CD8-positive, alpha-beta memory T cell (primary cell): ENCODE measurements at regions not wholly inside any gene's neighbourhood (a gene's known extent, or its start where the extent isn't known, plus 50 kb on each side); places are given as distances from the start of the nearest gene placed in this dataset.

Experiments
- CTCF ChIA-PET: fragments of 350-600 bp; sonication (Branson Sonifier 250); formaldehyde crosslinking; loops from one replicate; lab custom pipeline; 2021; ENCODE audit warnings: antibody characterized with exemption; lab: Charles Lee
- POLR2A ChIA-PET: fragments of 350-600 bp; sonication (Branson Sonifier 250); formaldehyde crosslinking; loops from one replicate; lab custom pipeline; 2021; ENCODE audit warnings: antibody characterized with exemption; lab: Charles Lee
- DNase-seq, 5 donors: peaks; one replicate each; pipeline versions ENCODE4 v3.0.0 to v3.0.0-alpha.2; 2020 to 2022; ENCODE audit warnings: mixed read lengths in 1 of 5
- H3K27ac ChIP-seq: one replicate; pipeline ENCODE4 v1.7.0; 2013; ENCODE audit warnings: low read depth, mild to moderate bottlenecking, low read length, moderate library complexity
- H3K27me3 ChIP-seq: 2 replicates; pipeline ENCODE4 v1.7.0; 2013; ENCODE audit warnings: low read length, mild to moderate bottlenecking; ENCODE audit not compliant: insufficient read depth, poor library complexity, severe bottlenecking
- H3K36me3 ChIP-seq: 2 replicates; pipeline ENCODE4 v1.7.0; 2013; ENCODE audit warnings: mild to moderate bottlenecking, low read length, moderate library complexity; ENCODE audit not compliant: insufficient read depth
- H3K4me1 ChIP-seq: 2 replicates; pipeline ENCODE4 v1.7.0; 2013; ENCODE audit warnings: mild to moderate bottlenecking, low read length, moderate library complexity; ENCODE audit not compliant: insufficient read depth
- H3K4me3 ChIP-seq: 2 replicates; pipeline ENCODE4 v1.7.0; 2013; ENCODE audit warnings: mild to moderate bottlenecking, low read length
- H3K9me3 ChIP-seq: 2 replicates; pipeline ENCODE4 v1.7.0; 2013; ENCODE audit warnings: mild to moderate bottlenecking, low read length
- H3K27ac Mint-ChIP-seq, 8 donors: one replicate each; pipeline ENCODE4 v1.8.0; 2020 to 2021; ENCODE audit warnings: mixed read lengths in 8 of 8, mild to moderate bottlenecking in 6 of 8, inconsistent platforms in 3 of 8, moderate library complexity in 3 of 8
- H3K27me3 Mint-ChIP-seq, 2 donors: one replicate each; pipeline ENCODE4 v1.8.0; 2020 to 2021; ENCODE audit warnings: mixed read lengths in 2 of 2, mild to moderate bottlenecking in 1 of 2, moderate library complexity in 1 of 2
- H3K36me3 Mint-ChIP-seq, 3 donors: one replicate each; pipeline ENCODE4 v1.8.0; 2020 to 2021; ENCODE audit warnings: mixed read lengths in 3 of 3, inconsistent platforms in 1 of 3, mild to moderate bottlenecking in 1 of 3
- H3K4me1 Mint-ChIP-seq, 3 donors: one replicate each; pipeline ENCODE4 v1.8.0; 2020 to 2021; ENCODE audit warnings: mixed read lengths in 3 of 3, inconsistent platforms in 1 of 3, mild to moderate bottlenecking in 1 of 3
- H3K4me3 Mint-ChIP-seq, 7 donors: one replicate each; pipeline ENCODE4 v1.8.0; 2020 to 2021; ENCODE audit warnings: mixed read lengths in 7 of 7, mild to moderate bottlenecking in 6 of 7, moderate library complexity in 4 of 7, inconsistent platforms in 2 of 7
- H3K9me3 Mint-ChIP-seq, 5 donors: one replicate each; pipeline ENCODE4 v1.8.0; 2020 to 2022; ENCODE audit warnings: mixed read lengths in 5 of 5, mild to moderate bottlenecking in 3 of 5, moderate library complexity in 2 of 5, inconsistent platforms in 1 of 5

DNA sequence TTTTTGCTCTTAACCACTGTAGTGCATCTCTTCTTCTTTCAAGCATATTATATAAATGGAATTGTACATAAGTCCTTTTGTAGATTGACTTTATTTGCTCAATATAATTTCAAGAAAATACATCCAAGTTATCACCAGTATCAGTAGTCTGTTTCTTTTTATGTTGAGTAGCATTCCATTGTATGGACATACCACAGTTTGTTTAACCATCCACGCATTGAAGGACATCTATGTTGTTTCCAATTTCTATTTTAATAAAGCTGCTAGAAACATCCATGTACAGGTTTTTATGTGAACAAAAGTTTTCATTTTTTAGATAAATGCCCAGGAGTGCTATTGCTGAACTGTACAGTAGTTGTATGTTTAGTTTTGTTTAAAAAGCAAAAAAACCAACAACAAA lies 387.5 kb upstream of the SOX11 start:
- Mint-ChIP-seq H3K4me1 (no peaks in the 10 kb centered on the region), H3K27me3 (no peaks in the 10 kb centered on the region), H3K9me3 (peaks cover 9 to 25% (median 11%) of the 10 kb centered on the region in 5 donors), H3K27ac (no peak overlapping the region), H3K36me3 (no peaks in the 10 kb centered on the region), H3K4me3 (no peak overlapping the region)
- no peaks in the 10 kb centered on the region for H3K27me3 ChIP-seq
- DNase-seq, result no peak
- ChIA-PET POLR2A (no interaction called here), CTCF (no interaction called here)
- no peaks in the 10 kb centered on the region for H3K4me1 ChIP-seq
- no peaks in the 10 kb centered on the region for H3K36me3 ChIP-seq
- no peak overlapping the region for H3K27ac ChIP-seq
- no peaks in the 10 kb centered on the region for H3K9me3 ChIP-seq
- H3K4me3 ChIP-seq, result no peak overlapping the region

- H3K36me3 ChIP-seq, result no peaks in the 10 kb centered on the region
- H3K4me3 ChIP-seq, result no peak overlapping the region
- H3K9me3 ChIP-seq, result no peaks in the 10 kb centered on the region
- H3K4me1 ChIP-seq, result no peaks in the 10 kb centered on the region
- peaks cover 0 to 9% (median 5%) of the 10 kb centered on the region in 5 donors for H3K9me3 Mint-ChIP-seq
- no peak overlapping the region for H3K27ac Mint-ChIP-seq
- CTCF ChIA-PET, result no interaction called here
- no peak overlapping the region for H3K27ac ChIP-seq
- no peaks in the 10 kb centered on the region for H3K27me3 Mint-ChIP-seq
- no peaks in the 10 kb centered on the region for H3K36me3 Mint-ChIP-seq
- H3K27me3 ChIP-seq, result no peaks in the 10 kb centered on the region
- H3K4me1 Mint-ChIP-seq, result no peaks in the 10 kb centered on the region
- DNase-seq, result no peak
- POLR2A ChIA-PET, result no interaction called here
- no peak overlapping the region for H3K4me3 Mint-ChIP-seq
Observed at GRCh38 chr2:5315041-5315440, 377.1 kb upstream of the SOX11 start.

DNA sequence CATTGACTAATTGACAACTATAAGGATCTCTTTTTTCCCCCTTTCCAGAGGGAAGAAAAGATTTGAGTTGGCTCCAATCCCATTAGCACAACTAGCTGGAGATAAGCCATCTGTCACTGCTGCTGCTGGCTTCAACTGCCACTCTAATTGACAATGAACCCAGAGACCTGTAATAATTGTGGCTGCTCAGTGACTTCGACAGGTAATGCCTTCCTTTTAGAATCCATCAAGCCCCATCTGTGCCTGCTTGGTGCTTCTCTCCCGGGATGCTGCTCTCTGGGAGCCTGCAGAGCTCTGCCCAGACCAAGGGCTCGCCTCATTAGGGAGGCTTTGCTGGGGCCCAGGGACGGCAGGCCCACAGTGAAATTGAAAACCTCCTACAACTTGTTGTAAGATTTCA lies 376.7 kb upstream of the SOX11 start:
- Histone ChIP-seq H3K9me3 (no peaks in the 10 kb centered on the region), H3K27ac (no peak overlapping the region), H3K36me3 (no peaks in the 10 kb centered on the region), H3K27me3 (no peaks in the 10 kb centered on the region), H3K4me1 (no peaks in the 10 kb centered on the region), H3K4me3 (no peak overlapping the region)
- DNase-seq, result no peak
- H3K9me3 Mint-ChIP-seq, result peaks cover 0 to 9% (median 3%) of the 10 kb centered on the region in 5 donors
- ChIA-PET CTCF (no interaction called here), POLR2A (no interaction called here)
- H3K4me1 Mint-ChIP-seq, result no peaks in the 10 kb centered on the region
- H3K36me3 Mint-ChIP-seq, result no peaks in the 10 kb centered on the region
- H3K27me3 Mint-ChIP-seq, result no peaks in the 10 kb centered on the region
- H3K27ac Mint-ChIP-seq, result no peak overlapping the region
- H3K4me3 Mint-ChIP-seq, result no peak overlapping the region

DNA sequence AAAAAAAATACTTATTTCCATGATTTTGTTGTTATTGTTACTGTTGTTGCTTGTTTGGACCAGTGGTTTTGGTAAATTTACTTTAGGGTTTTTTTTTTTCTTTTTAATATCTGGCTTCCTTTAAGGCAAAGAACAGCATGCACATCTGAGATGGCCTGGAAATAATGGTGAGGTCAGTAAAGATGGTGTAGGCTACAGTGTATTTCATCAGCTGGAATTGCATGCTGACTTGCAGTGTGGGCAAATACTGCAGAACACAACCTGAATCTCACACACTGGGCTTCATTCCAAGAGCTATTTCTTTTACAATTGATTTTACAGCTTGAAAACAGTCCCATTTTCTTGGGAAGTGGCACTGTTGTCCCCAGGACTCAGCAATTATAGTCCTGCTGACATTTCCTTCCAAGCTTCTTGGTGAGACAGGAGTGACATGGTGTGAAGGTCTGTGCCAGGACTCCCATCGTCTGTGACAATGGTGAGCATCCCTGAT lies 376.1 kb upstream of the SOX11 start:
- POLR2A ChIA-PET, result no interaction called here
- H3K4me3 ChIP-seq, result no peak overlapping the region
- Mint-ChIP-seq H3K4me3 (no peak overlapping the region), H3K27ac (no peak overlapping the region), H3K36me3 (no peaks in the 10 kb centered on the region), H3K9me3 (peaks cover 0 to 11% (median 3%) of the 10 kb centered on the region in 5 donors), H3K27me3 (no peaks in the 10 kb centered on the region), H3K4me1 (no peaks in the 10 kb centered on the region)
- no peaks in the 10 kb centered on the region for H3K27me3 ChIP-seq
- H3K27ac ChIP-seq, result no peak overlapping the region
- H3K9me3 ChIP-seq, result no peaks in the 10 kb centered on the region
- DNase-seq, result no peak
- CTCF ChIA-PET, result no interaction called here
- no peaks in the 10 kb centered on the region for H3K4me1 ChIP-seq
- H3K36me3 ChIP-seq, result no peaks in the 10 kb centered on the region

DNA sequence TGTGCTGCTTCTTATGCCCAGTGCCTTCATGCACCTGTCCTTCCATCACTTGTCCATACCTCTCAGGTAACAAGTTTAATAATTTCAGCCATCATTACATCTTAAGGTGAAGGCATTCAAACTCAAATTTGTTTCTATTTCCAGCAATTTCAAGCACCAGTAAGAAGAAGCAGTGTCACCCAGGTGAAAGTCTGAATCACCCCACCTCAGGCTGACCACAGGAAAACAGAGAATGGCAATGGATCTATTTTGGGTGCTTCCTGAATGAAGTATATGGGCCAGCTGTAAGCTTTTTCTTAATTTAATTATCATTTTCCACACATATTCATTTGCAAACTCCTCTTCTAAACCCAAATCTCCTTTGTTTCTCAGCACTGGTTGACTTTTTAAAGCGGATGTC lies 372.7 kb upstream of the SOX11 start:
- no peaks in the 10 kb centered on the region for H3K36me3 ChIP-seq
- ChIA-PET CTCF (no interaction called here), POLR2A (no interaction called here)
- Mint-ChIP-seq H3K4me3 (no peak overlapping the region), H3K27ac (no peak overlapping the region), H3K4me1 (no peaks in the 10 kb centered on the region), H3K36me3 (no peaks in the 10 kb centered on the region), H3K9me3 (peaks cover 0 to 11% (median 7%) of the 10 kb centered on the region in 5 donors), H3K27me3 (no peaks in the 10 kb centered on the region)
- no peak for DNase-seq
- H3K27ac ChIP-seq, result no peak overlapping the region
- no peaks in the 10 kb centered on the region for H3K27me3 ChIP-seq
- H3K9me3 ChIP-seq, result no peaks in the 10 kb centered on the region
- no peaks in the 10 kb centered on the region for H3K4me1 ChIP-seq
- no peak overlapping the region for H3K4me3 ChIP-seq

DNA sequence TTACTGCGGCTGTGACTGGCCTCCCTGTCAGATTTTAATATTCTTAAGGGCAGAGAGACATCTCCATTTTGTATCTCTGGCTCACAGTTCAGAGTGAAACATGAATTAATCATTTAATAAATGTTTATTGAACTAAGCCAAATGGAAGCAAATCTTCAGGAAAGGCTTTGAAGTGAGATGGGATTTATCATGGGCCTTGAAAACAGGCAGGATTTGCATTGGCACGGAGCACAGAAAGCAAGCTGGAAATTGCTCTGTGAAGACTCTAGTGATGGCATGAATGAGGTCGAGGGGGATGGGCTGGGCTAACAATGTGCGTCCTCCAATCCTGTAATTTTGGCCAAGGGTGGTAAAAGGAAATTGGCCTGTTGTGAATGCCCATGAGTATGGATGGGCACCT lies 369.8 kb upstream of the SOX11 start:
- no peak overlapping the region for H3K27ac ChIP-seq
- no peaks in the 10 kb centered on the region for H3K36me3 Mint-ChIP-seq
- ChIA-PET CTCF (no interaction called here), POLR2A (no interaction called here)
- H3K27me3 Mint-ChIP-seq, result no peaks in the 10 kb centered on the region
- DNase-seq, result no peak
- H3K4me1 Mint-ChIP-seq, result no peaks in the 10 kb centered on the region
- no peaks in the 10 kb centered on the region for H3K9me3 ChIP-seq
- no peaks in the 10 kb centered on the region for H3K36me3 ChIP-seq
- H3K4me1 ChIP-seq, result no peaks in the 10 kb centered on the region
- H3K4me3 Mint-ChIP-seq, result no peak overlapping the region
- H3K9me3 Mint-ChIP-seq, result peaks cover 2 to 9% (median 5%) of the 10 kb centered on the region in 5 donors
- H3K27ac Mint-ChIP-seq, result no peak overlapping the region
- no peak overlapping the region for H3K4me3 ChIP-seq
- no peaks in the 10 kb centered on the region for H3K27me3 ChIP-seq

DNA sequence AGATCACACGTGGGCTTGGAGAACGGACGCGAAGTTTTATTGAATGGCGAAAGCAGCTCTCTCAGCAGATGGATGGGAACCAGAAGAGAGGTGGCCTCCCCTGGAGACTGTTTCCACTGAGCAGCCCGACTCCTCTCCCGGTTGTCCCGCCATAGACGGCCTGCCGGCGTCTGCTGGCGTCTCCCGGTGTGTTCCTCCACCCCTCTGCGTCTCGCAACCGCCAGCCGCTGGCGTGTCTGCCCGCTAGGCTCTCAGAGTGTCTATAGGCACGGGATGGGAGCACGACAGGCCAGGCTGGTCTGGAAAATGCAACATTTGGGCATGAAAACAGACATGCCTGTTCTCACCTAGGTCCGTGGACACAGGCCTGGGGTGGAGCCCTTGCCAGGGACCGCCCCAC lies 366.7 kb upstream of the SOX11 start:
- no peaks in the 10 kb centered on the region for H3K27me3 Mint-ChIP-seq
- peaks cover 2 to 9% (median 4%) of the 10 kb centered on the region in 5 donors for H3K9me3 Mint-ChIP-seq
- no peak overlapping the region for H3K27ac Mint-ChIP-seq
- H3K4me3 ChIP-seq, result no peak overlapping the region
- H3K27ac ChIP-seq, result no peak overlapping the region
- CTCF ChIA-PET, result no interaction called here
- H3K9me3 ChIP-seq, result no peaks in the 10 kb centered on the region
- no peaks in the 10 kb centered on the region for H3K36me3 Mint-ChIP-seq
- POLR2A ChIA-PET, result no interaction called here
- H3K27me3 ChIP-seq, result no peaks in the 10 kb centered on the region
- no peaks in the 10 kb centered on the region for H3K4me1 ChIP-seq
- H3K4me1 Mint-ChIP-seq, result no peaks in the 10 kb centered on the region
- H3K4me3 Mint-ChIP-seq, result no peak overlapping the region
- DNase-seq, result no peak
- H3K36me3 ChIP-seq, result no peaks in the 10 kb centered on the region

DNA sequence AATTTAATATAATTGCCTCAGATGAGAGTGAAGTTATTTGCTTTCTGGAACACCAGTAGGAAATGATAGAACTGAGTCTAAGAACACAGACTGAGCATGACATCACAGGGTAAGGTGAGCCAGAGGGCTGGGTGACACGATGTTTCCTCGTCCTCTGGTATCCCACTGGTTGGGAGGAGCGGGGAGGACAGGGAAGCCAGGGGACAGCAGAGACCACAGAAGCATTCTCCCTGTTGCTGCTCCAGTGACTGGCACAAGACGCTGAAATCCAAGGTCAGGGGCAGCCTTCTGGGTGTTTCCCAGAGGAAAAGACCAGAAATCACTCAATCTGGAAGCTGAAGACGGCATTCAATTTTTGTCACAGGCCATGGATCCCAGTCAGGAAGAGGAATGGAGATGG lies 363.4 kb upstream of the SOX11 start:
- Histone ChIP-seq H3K27me3 (no peaks in the 10 kb centered on the region), H3K9me3 (no peaks in the 10 kb centered on the region), H3K36me3 (no peaks in the 10 kb centered on the region), H3K27ac (no peak overlapping the region), H3K4me3 (no peak overlapping the region), H3K4me1 (no peaks in the 10 kb centered on the region)
- Mint-ChIP-seq H3K4me3 (no peak overlapping the region), H3K4me1 (no peaks in the 10 kb centered on the region), H3K27me3 (no peaks in the 10 kb centered on the region), H3K9me3 (peaks cover 2 to 12% (median 4%) of the 10 kb centered on the region in 5 donors), H3K27ac (no peak overlapping the region), H3K36me3 (no peaks in the 10 kb centered on the region)
- ChIA-PET POLR2A (no interaction called here), CTCF (no interaction called here)
- no peak for DNase-seq

DNA sequence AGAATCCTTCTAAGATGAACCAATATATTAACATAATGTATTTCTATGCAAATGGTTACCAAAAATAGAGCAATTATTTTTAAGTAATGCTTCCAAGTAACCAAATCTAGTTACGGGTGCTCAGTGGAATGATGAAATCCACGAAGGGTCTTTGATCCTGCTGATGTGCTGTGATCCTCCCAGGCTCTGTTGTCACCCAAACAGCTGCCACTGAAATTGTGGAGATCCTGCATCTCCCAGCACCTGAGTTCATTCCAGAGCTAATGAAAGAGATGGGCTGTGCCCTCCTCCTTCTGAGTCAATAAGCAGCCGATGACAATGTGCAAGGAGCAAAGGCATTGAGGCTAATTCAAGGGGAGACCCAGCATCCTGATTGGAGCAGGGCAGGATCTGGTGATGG lies 362.4 kb upstream of the SOX11 start:
- DNase-seq, result no peak

More for the DNA sequence above, 362.4 kb upstream of the SOX11 start:
- ChIA-PET POLR2A (no interaction called here), CTCF (no interaction called here)
- H3K27ac Mint-ChIP-seq, result no peak overlapping the region
- no peaks in the 10 kb centered on the region for H3K27me3 Mint-ChIP-seq
- H3K36me3 Mint-ChIP-seq, result no peaks in the 10 kb centered on the region
- Histone ChIP-seq H3K36me3 (no peaks in the 10 kb centered on the region), H3K9me3 (no peaks in the 10 kb centered on the region), H3K4me3 (no peak overlapping the region), H3K4me1 (no peaks in the 10 kb centered on the region), H3K27ac (no peak overlapping the region), H3K27me3 (no peaks in the 10 kb centered on the region)
- H3K9me3 Mint-ChIP-seq, result peaks cover 2 to 6% (median 4%) of the 10 kb centered on the region in 5 donors
- H3K4me3 Mint-ChIP-seq, result no peak overlapping the region
- no peaks in the 10 kb centered on the region for H3K4me1 Mint-ChIP-seq
